GM23248 (cell line): ENCODE measurements at regions not wholly inside any gene's neighbourhood (a gene's known extent, or its start where the extent isn't known, plus 50 kb on each side); places are given as distances from the start of the nearest gene placed in this dataset.

Experiments used
- EZH2 ChIP-seq: fragments of 200-600 bp; sonication (generic); IDR thresholded peaks from 2 replicates; pipeline ENCODE4 v1.6.1; 2018; ENCODE audit warnings: antibody characterized with exemption, mild to moderate bottlenecking; ENCODE audit not compliant: insufficient read depth, poor library complexity, severe bottlenecking
- EZH2phosphoT487 ChIP-seq: fragments of 200-600 bp; sonication (generic); IDR thresholded peaks from 2 replicates; pipeline ENCODE4 v1.6.1; 2018; ENCODE audit warnings: antibody characterized with exemption, moderate library complexity, mild to moderate bottlenecking, low read depth; ENCODE audit not compliant: insufficient read depth

DNA sequence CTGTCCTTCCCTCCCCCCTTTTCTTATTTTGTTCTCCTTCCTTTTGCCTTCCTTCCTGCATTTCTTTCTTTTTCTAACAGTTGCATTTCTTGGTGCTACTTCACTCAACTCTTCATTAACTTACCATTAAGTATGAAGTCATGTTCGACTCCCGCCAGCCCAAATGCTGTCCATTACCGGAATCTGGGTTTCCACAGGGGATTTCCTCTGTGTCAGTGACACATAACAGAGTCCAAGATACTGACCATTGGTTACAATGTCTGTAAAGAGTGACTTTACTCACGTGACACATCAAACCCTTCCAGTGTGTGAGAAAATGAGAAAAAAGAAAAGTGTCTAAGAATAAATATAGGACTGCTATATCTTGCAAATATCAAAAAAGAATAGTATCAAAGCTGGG is 500.0 kb upstream of the FRG1 start:
- TF ChIP-seq EZH2 (no peak), EZH2phosphoT487 (no peak)
